Left colon (tissue), 2 donors: ENCODE measurements at regions not wholly inside any gene's neighbourhood (a gene's known extent, or its start where the extent isn't known, plus 50 kb on each side); places are given as distances from the start of the nearest gene placed in this dataset.

Experiments used
- ATAC-seq: fragments of 200-7000 bp; cut with Tn5 transposase; one replicate; pipeline ENCODE4 v1.9.1; 2020; ENCODE audit warnings: mild to moderate bottlenecking, moderate library complexity
- DNase-seq, 2 donors: peaks; one replicate each; pipeline ENCODE4 v3.0.0-alpha.2; 2020
- intact Hi-C, 2 donors: fragments of 100-400 bp; cut with DNase I in 1 of 2; cut with micrococcal nuclease in 1 of 2; formaldehyde crosslinking; loops; one replicate each; pipeline versions ENCODE4 v1.11.2 to v1.14.0; 2022; cut with DNase I, micrococcal nuclease
- donor health status: DM: no; HTN: no; CAD: no.
- donor health status: DM: yes; HTN: yes; CAD: no.

GRCh38 chr3:132180337-132180791, 136.8 kb upstream of the ACP3 start:
- ATAC-seq: peak; percentile 38
- intact Hi-C loops: no loop called here
- no peak for DNase-seq

DNA sequence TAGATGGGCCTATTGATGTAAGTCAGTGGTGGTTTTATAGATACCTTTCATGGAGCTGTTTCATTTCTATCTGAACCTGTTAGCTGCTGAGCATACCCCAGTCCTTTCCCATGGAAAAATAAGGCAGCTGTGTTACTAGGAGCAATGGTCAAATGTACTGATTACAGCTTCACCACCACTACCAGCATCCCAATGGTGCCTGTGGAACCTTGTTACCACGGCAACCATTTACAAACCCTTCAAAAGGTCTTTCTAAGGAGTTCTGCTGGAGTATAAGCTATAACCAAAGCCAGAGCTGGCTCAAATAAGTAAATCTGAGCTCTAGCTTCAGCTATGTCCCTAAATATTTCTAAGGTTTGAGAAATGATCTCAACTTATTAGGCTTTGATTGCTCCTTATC, 133.4 kb upstream of the ACP3 start:
- intact Hi-C loops: no loop called here
- ATAC-seq: no peak
- DNase-seq: no peak

DNA sequence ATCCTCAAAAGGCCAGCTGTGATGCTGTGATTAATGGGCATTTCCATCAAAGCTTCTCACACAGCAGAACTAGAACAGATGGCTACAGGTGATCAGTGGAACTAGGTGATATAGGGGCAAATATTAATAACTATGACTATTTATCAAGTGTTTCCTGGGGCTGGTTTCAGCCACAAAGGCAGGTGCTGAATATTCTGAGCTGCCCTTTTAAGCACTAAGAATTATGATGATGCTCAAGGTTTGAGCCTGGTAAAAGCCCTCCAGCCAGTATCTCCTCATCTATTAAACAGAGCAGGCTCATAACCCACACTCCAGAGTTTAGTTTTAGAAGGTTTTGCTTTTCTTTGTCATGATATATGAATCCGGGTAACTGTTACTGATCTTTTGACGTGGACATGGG, 129.5 kb upstream of the ACP3 start:
- ATAC-seq: no peak
- DNase-seq: no peak
- intact Hi-C loops: no loop called here

GRCh38 chr3:132189601-132190000, 127.6 kb upstream of the ACP3 start:
- intact Hi-C loops: no loop called here
- no peak for ATAC-seq
- no peak for DNase-seq

- intact Hi-C loops: no loop called here
- no peak for ATAC-seq
- no peak for DNase-seq
These were observed 121.1 kb upstream of the ACP3 start for GRCh38 chr3:132196113-132196512.

GRCh38 chr3:132198516-132198915, 118.7 kb upstream of the ACP3 start:
- intact Hi-C loops: no loop called here
- no peak for DNase-seq
- ATAC-seq: no peak

DNA sequence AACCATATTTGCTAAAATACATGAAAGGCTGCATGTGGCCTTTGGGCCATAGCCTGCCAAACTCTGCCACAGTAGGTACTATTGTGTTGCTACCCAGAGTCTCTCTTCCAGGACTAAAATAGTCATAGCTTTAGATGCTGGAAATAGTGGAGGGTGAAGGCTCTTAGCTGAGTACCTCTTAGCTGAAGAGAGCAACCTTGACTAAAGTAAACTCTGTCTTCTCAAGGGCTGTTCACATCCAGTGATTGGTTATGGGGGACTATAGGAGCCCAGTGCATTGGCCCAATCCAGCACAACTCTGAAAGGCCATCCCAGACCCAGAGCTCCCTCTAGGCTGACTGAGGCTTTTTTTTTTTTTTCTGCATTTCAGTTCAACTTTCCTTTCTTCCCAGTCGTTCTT, 117.8 kb upstream of the ACP3 start:
- DNase-seq (no peak), ATAC-seq (no peak)
- intact Hi-C loops: no loop called here

GRCh38 chr3:132202586-132202985, 114.6 kb upstream of the ACP3 start:
- DNase-seq (no peak), ATAC-seq (no peak)
- intact Hi-C loops: no loop called here

- ATAC-seq (peak; percentile 97), DNase-seq (no peak)
- intact Hi-C loops: no loop called here
These were observed 113.2 kb upstream of the ACP3 start for GRCh38 chr3:132203889-132204596.

DNA sequence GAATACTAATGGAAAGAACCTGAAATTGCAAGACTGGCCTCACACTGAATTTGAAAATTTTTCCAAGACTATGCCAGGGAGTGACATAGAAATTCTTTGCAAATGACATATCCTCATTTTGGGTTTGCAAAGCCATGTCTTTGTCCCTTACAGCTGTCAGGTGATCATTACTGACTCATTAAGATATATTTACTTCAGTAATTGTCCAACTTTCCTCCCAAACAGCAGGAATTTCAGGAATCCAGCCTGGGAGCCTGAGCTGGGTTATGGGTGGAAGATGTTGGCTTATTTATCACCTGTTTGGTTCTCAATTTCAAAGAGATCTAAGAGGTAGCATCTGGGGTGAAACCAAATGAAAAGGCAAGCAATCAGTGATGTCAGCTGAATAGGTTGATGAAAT, 111.6 kb upstream of the ACP3 start:
- intact Hi-C loops: no loop called here
- no peak for ATAC-seq
- DNase-seq: no peak

- intact Hi-C loops: no loop called here
- ATAC-seq (peak; percentile 20), DNase-seq (no peak)
These were observed 107.4 kb upstream of the ACP3 start for GRCh38 chr3:132209855-132210254.

- ATAC-seq (peak; percentile 90), DNase-seq (peak; percentile 30 to 63)
- intact Hi-C loops: no loop called here
These were observed 106.5 kb upstream of the ACP3 start for GRCh38 chr3:132210476-132211346.

GRCh38 chr3:132211896-132212295, 105.3 kb upstream of the ACP3 start:
- no peak for DNase-seq
- intact Hi-C loops: no loop called here
- ATAC-seq: no peak

GRCh38 chr3:132218817-132219755, 98.1 kb upstream of the ACP3 start:
- DNase-seq (no peak), ATAC-seq (no peak)
- intact Hi-C loops: no loop called here

GRCh38 chr3:132220986-132221385, 96.2 kb upstream of the ACP3 start:
- DNase-seq (no peak), ATAC-seq (no peak)
- intact Hi-C loops: no loop called here

DNA sequence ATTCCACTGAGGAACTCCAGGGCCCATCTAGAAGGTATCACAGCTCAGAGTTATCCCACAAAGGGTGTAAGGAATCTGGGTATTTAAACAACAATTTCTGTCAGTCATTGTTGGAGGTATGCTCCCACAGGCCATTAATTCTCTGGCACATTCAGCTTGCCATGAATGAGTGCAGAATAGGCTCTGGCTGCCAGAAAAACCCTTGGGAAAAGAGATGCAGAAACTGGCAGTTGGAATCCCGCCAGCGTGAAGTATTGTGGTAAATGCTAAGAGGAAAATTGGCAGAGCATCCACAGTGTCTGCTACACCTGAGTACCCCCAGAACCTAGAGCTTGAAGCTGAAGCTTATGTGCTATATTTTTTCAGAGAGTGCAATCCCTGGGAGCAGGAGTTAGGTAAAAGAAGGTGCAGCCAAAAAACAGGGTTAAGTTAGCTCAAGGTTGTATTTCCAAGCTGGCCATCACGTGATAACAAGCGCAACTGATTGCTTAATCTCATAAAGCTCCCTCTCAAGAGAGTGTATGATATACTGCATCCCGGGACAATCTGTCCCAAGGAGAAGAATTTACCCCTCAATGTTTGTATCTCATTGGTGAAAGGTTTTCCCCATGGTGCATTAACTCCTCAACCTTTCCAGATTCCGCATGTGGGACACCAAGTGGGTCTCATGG, 94.2 kb upstream of the ACP3 start:
- ATAC-seq (no peak), DNase-seq (no peak)
- intact Hi-C loops: no loop called here

- intact Hi-C loops: no loop called here
- DNase-seq (no peak), ATAC-seq (peak; percentile 97)
These were observed 91.5 kb upstream of the ACP3 start for GRCh38 chr3:132225664-132226063.

DNA sequence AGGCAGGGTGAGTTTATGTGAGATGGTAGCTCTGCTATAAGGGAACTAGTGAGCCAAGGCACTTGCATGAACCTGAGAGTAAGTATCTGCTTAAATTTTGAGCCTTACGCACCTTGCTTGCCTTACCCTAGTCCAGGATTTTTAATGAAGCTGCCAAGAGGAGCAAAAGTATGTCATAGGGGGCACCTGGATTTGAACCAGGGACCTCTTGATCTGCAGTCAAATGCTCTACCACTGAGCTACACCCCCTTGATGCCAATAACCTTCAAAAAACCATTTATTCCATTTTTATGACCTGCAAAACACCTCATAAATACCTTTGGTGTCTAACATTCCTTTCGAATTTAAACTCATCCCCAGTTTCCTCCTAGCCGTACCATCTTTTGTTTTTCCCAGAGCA, 88.3 kb upstream of the ACP3 start:
- intact Hi-C loops: no loop called here
- no peak for DNase-seq
- ATAC-seq: no peak

- no peak for ATAC-seq
- intact Hi-C loops: no loop called here
- DNase-seq: no peak
These were observed 87.6 kb upstream of the ACP3 start for GRCh38 chr3:132229641-132230040.
